Activated CD8-positive, alpha-beta T cell treated with anti-CD3 and anti-CD28 coated beads for 36 hours (primary cell): ENCODE measurements at regions not wholly inside any gene's neighbourhood (a gene's known extent, or its start where the extent isn't known, plus 50 kb on each side); places are given as distances from the start of the nearest gene placed in this dataset.

Experiments
- ATAC-seq: fragments of 200-7000 bp; cut with Tn5 transposase; one replicate; pipeline ENCODE4 v1.10.0; 2021; ENCODE audit warnings: mild to moderate bottlenecking, moderate library complexity
- CTCF ChIA-PET: fragments of 350-600 bp; sonication (Branson Sonifier 250); formaldehyde crosslinking; loops from one replicate; lab custom pipeline; 2021; ENCODE audit warnings: antibody characterized with exemption; lab: Charles Lee
- POLR2A ChIA-PET: fragments of 350-600 bp; sonication (Branson Sonifier 250); formaldehyde crosslinking; loops from one replicate; lab custom pipeline; 2021; ENCODE audit warnings: antibody characterized with exemption; lab: Charles Lee
- DNase-seq: peaks from one replicate; pipeline ENCODE4 v3.0.0-alpha.2; 2020
- H3K27ac Mint-ChIP-seq: one replicate; pipeline ENCODE4 v1.8.0; 2021; ENCODE audit warnings: mild to moderate bottlenecking, mixed read lengths
- H3K27me3 Mint-ChIP-seq: one replicate; pipeline ENCODE4 v1.8.0; 2021; ENCODE audit warnings: mixed read lengths
- H3K36me3 Mint-ChIP-seq: one replicate; pipeline ENCODE4 v1.8.0; 2021; ENCODE audit warnings: low read depth, mixed read lengths
- H3K4me1 Mint-ChIP-seq: one replicate; pipeline ENCODE4 v1.8.0; 2021; ENCODE audit warnings: low read depth, mixed read lengths
- H3K4me3 Mint-ChIP-seq: one replicate; pipeline ENCODE4 v1.8.0; 2021; ENCODE audit warnings: mild to moderate bottlenecking, moderate library complexity, mixed read lengths
- H3K9me3 Mint-ChIP-seq: one replicate; pipeline ENCODE4 v1.8.0; 2021; ENCODE audit warnings: mixed read lengths
- CTCF ChIP-seq: fragments of 200-600 bp; IDR thresholded peaks from one replicate; pipeline ENCODE4 v1.8.0; 2022; ENCODE audit warnings: antibody characterized with exemption, mild to moderate bottlenecking
- intact Hi-C: fragments of 100-400 bp; cut with micrococcal nuclease; formaldehyde crosslinking; loops from one replicate; pipeline ENCODE4 v1.10.0; 2022

- DNase-seq (no peak), ATAC-seq (no peak)
- H3K27me3 Mint-ChIP-seq, result peaks cover 2% of the 10 kb centered on the region
- H3K27ac Mint-ChIP-seq, result no peak overlapping the region
- H3K4me3 Mint-ChIP-seq, result no peak overlapping the region
- no peak for TF ChIP-seq CTCF
- H3K9me3 Mint-ChIP-seq, result no peaks in the 10 kb centered on the region
- H3K4me1 Mint-ChIP-seq, result no peaks in the 10 kb centered on the region
- H3K36me3 Mint-ChIP-seq, result no peaks in the 10 kb centered on the region
- intact Hi-C loops, result no loop called here
- POLR2A ChIA-PET, result no interaction called here
- CTCF ChIA-PET, result no interaction called here
Observed at GRCh38 chr10:7011994-7012393, 398.8 kb downstream of the SFMBT2 start.

- Mint-ChIP-seq H3K27ac (no peak overlapping the region), H3K27me3 (no peaks in the 10 kb centered on the region), H3K4me3 (no peak overlapping the region), H3K4me1 (no peaks in the 10 kb centered on the region), H3K9me3 (no peaks in the 10 kb centered on the region), H3K36me3 (no peaks in the 10 kb centered on the region)
- DNase-seq (no peak), ATAC-seq (no peak)
- no peak for TF ChIP-seq CTCF
- POLR2A ChIA-PET, result no interaction called here
- intact Hi-C loops, result no loop called here
- CTCF ChIA-PET, result no interaction called here
Observed at GRCh38 chr10:7008645-7009044, 402.2 kb downstream of the SFMBT2 start.

DNA sequence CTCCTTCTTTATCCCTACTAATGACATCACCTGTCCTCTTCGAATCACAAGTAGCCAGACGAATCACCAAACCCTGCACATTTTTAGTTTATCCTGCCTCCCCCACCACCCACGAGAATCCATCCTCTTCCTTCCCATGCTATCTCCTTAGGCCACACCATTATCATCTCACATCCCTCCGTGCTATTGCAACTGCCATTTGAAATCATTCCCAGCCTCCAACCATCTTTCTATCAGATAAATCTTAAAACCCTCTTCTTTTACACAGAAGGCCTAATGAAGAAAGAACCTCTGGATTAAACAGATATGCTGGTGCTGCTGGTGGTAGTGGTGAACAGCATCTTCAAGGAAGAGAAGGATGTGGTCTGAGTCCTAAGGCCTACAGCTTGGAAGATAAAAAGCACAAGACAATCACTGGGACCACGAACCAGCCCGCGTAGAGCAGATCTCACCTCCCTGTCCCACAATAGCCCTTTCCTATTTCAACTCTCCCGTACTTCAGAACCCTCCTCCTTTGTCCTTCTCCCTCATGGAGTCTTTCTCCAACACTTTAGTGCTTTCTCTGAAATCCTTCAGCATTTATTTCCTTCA is 403.1 kb downstream of the SFMBT2 start:
- ATAC-seq (no peak), DNase-seq (no peak)
- ChIA-PET CTCF (no interaction called here), POLR2A (no interaction called here)
- intact Hi-C loops, result no loop called here
- H3K27ac Mint-ChIP-seq, result no peak overlapping the region
- TF ChIP-seq CTCF, result no peak
- H3K9me3 Mint-ChIP-seq, result no peaks in the 10 kb centered on the region
- H3K4me3 Mint-ChIP-seq, result no peak overlapping the region
- H3K36me3 Mint-ChIP-seq, result no peaks in the 10 kb centered on the region
- no peaks in the 10 kb centered on the region for H3K4me1 Mint-ChIP-seq
- no peaks in the 10 kb centered on the region for H3K27me3 Mint-ChIP-seq

DNA sequence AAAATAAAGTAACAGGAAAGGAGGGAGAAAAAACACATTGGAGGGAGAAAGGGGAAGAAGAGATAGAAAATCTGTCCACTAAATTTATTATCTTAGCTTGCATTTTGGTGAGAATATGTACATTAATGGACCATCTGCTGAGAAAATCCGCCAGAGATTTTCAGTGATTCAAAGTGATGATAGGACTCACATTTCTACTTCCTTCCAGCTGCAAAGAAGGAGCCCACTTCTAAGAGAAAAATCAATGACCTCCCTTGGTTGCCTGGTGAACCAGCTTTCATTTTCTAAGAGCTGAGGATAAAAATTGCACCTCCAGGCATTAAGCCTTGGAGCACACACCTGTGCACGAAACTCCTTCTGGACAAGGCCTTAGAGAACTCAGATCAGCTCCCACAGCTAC is 404.3 kb downstream of the SFMBT2 start:
- no peaks in the 10 kb centered on the region for H3K27me3 Mint-ChIP-seq
- DNase-seq (no peak), ATAC-seq (no peak)
- H3K4me3 Mint-ChIP-seq, result no peak overlapping the region
- no peaks in the 10 kb centered on the region for H3K4me1 Mint-ChIP-seq
- no peak for TF ChIP-seq CTCF
- ChIA-PET CTCF (interaction anchor here (1.4 kb wide), 1 partner anchor 86 kb away, joined by 4 read pairs; no protein-coding TSS in a partner anchor), POLR2A (no interaction called here)
- no peaks in the 10 kb centered on the region for H3K9me3 Mint-ChIP-seq
- H3K36me3 Mint-ChIP-seq, result no peaks in the 10 kb centered on the region
- intact Hi-C loops, result no loop called here
- no peak overlapping the region for H3K27ac Mint-ChIP-seq

DNA sequence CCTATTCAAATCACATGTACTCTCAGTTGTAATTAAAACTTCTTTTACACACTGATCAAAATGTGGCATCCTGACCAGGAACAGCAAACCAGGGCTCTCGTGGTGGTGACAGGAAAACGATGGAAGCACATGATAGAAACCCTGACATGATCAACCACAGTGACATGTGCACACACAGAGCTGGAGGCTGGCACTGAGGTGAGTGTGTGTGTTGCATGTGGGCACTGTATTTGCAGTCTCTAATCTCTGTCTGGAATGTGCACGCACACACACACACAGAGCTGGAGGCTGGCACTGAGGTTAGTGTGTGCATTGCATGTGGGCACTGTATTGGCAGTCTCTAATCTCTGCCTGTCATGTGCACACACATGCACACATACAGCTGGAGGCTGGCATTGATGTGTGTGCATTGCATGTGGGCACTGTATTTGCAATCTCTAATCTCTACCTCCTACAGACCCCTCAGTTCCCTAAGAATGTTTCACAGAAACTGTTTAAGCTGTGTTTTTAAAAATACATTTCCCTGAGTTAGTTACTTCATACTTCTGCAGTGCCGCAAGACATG is 406.9 kb downstream of the SFMBT2 start:
- H3K4me1 Mint-ChIP-seq, result no peaks in the 10 kb centered on the region
- H3K4me3 Mint-ChIP-seq, result no peak overlapping the region
- no peak for ATAC-seq
- no peaks in the 10 kb centered on the region for H3K27me3 Mint-ChIP-seq
- no peak for TF ChIP-seq CTCF
- ChIA-PET CTCF (interaction anchor here (1.5 kb wide), 1 partner anchor 84 kb away, joined by 4 read pairs; no protein-coding TSS in a partner anchor), POLR2A (no interaction called here)
- H3K36me3 Mint-ChIP-seq, result no peaks in the 10 kb centered on the region
- no peak overlapping the region for H3K27ac Mint-ChIP-seq
- intact Hi-C loops, result no loop called here
- H3K9me3 Mint-ChIP-seq, result no peaks in the 10 kb centered on the region
- DNase-seq, result no peak
